ENCODE measurements at regions not wholly inside any gene's neighbourhood (a gene's known extent, or its start where the extent isn't known, plus 50 kb on each side); places are given as distances from the start of the nearest gene placed in this dataset.

- intact Hi-C loops (cut with DNase I): no loop called here
- no peak overlapping the region for H3K27ac ChIP-seq
- no peaks in the 10 kb centered on the region for H3K36me3 ChIP-seq
- H3K4me1 ChIP-seq: peaks cover 14 to 15% of the 10 kb centered on the region in 2 donors
- no peak for TF ChIP-seq POLR2A (IDR thresholded peaks at IDR 0.05)
- TF ChIP-seq, protein P1, sequence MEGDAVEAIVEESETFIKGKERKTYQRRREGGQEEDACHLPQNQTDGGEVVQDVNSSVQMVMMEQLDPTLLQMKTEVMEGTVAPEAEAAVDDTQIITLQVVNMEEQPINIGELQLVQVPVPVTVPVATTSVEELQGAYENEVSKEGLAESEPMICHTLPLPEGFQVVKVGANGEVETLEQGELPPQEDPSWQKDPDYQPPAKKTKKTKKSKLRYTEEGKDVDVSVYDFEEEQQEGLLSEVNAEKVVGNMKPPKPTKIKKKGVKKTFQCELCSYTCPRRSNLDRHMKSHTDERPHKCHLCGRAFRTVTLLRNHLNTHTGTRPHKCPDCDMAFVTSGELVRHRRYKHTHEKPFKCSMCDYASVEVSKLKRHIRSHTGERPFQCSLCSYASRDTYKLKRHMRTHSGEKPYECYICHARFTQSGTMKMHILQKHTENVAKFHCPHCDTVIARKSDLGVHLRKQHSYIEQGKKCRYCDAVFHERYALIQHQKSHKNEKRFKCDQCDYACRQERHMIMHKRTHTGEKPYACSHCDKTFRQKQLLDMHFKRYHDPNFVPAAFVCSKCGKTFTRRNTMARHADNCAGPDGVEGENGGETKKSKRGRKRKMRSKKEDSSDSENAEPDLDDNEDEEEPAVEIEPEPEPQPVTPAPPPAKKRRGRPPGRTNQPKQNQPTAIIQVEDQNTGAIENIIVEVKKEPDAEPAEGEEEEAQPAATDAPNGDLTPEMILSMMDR (IDR thresholded peaks at IDR 0.05): no peak
- H3K27me3 ChIP-seq: no peaks in the 10 kb centered on the region
- H3K4me3 ChIP-seq (replicated peaks in 1 of 3): no peak overlapping the region
- peak; percentile 3 to 4 for DNase-seq
- H3K9me3 ChIP-seq: no peaks in the 10 kb centered on the region
Observed at GRCh38 chr10:113362645-113363091, 190.2 kb upstream of the HABP2 start.

DNA sequence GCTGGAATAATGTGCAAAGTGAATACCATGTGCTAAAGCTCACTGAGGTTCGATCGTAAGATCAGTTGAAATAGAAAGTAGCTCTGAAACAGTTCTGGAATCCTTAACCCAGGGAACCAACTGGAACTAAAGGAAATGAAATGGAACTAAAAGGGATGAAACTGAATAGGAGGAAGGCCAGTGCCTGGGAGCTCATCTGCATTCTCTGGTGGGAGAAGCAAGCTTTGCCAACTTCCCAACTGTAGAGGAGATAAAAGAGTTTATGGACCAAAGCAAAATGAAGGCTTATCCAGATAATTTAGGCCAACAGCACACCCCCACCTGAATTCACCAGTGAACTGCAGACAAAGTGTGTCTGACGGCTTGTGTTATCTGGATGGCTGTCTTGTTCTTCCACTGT lies 188.6 kb upstream of the HABP2 start:
- 96 to 97% methylated on average over 3 of the region's 3 CpGs for WGBS, 2 donors
- no peak for TF ChIP-seq POLR2A (IDR thresholded peaks at IDR 0.05)
- TF ChIP-seq, protein P1 (IDR thresholded peaks at IDR 0.05): no peak
- intact Hi-C loops (cut with DNase I): no loop called here
- no peak overlapping the region for H3K4me3 ChIP-seq (replicated peaks in 1 of 3)
- H3K4me1 ChIP-seq: peaks cover 14 to 15% of the 10 kb centered on the region in 2 donors
- no peaks in the 10 kb centered on the region for H3K9me3 ChIP-seq
- no peak overlapping the region for H3K27ac ChIP-seq
- H3K27me3 ChIP-seq: no peaks in the 10 kb centered on the region
- no peaks in the 10 kb centered on the region for H3K36me3 ChIP-seq
- no peak for DNase-seq

- no peak for TF ChIP-seq POLR2A (IDR thresholded peaks at IDR 0.05)
- TF ChIP-seq, protein P1 (IDR thresholded peaks at IDR 0.05): no peak
- Histone ChIP-seq H3K27me3 (no peaks in the 10 kb centered on the region), H3K36me3 (no peaks in the 10 kb centered on the region), H3K27ac (no peak overlapping the region), H3K9me3 (no peaks in the 10 kb centered on the region), H3K4me1 (no peaks in the 10 kb centered on the region), H3K4me3 (replicated peaks in 1 of 3) (no peak overlapping the region)
- WGBS, 2 donors: 71 to 79% methylated on average over 6 of the region's 6 CpGs
- DNase-seq: no peak
- intact Hi-C loops (cut with DNase I): no loop called here
Observed at GRCh38 chr10:113368666-113369364, 184.0 kb upstream of the HABP2 start.

DNA sequence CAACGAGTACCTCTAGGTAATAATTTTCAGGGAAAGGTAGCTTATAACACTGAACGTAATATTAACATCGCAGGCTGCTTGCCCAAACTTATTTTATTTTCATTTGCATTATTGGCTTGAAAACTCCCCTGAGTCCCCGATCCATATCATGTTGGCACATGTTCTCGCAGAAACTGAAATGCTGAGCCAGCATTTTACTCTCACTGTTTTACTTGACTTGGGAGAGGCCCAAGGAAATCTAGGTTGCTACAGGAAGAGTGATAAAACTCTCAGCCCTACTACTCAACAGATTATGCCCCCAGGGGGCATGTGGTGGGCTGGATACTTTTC lies 183.5 kb upstream of the HABP2 start:
- 30 to 42% methylated on average over 5 of the region's 5 CpGs for WGBS, 2 donors
- Histone ChIP-seq H3K4me1 (no peaks in the 10 kb centered on the region), H3K27me3 (no peaks in the 10 kb centered on the region), H3K27ac (no peak overlapping the region), H3K9me3 (no peaks in the 10 kb centered on the region), H3K4me3 (replicated peaks in 1 of 3) (no peak overlapping the region), H3K36me3 (no peaks in the 10 kb centered on the region)
- TF ChIP-seq POLR2A (IDR thresholded peaks at IDR 0.05): no peak
- TF ChIP-seq, protein P1 (IDR thresholded peaks at IDR 0.05): no peak
- no peak for DNase-seq
- intact Hi-C loops (cut with DNase I): no loop called here

GRCh38 chr10:113376428-113376827 lies 176.4 kb upstream of the HABP2 start:
- H3K36me3 ChIP-seq: no peaks in the 10 kb centered on the region
- H3K27me3 ChIP-seq: no peaks in the 10 kb centered on the region
- no peak overlapping the region for H3K4me3 ChIP-seq (replicated peaks in 1 of 3)
- DNase-seq: no peak
- WGBS, 2 donors: 53 to 56% methylated on average over 1 of the region's 1 CpG
- no peaks in the 10 kb centered on the region for H3K4me1 ChIP-seq
- TF ChIP-seq, protein P1 (IDR thresholded peaks at IDR 0.05): no peak
- no peaks in the 10 kb centered on the region for H3K9me3 ChIP-seq
- no peak overlapping the region for H3K27ac ChIP-seq
- intact Hi-C loops (cut with DNase I): no loop called here
